NOMO-1 treated with DMSO at 0.1 percent for 48 hours (cell line): ENCODE measurements at regions not wholly inside any gene's neighbourhood (a gene's known extent, or its start where the extent isn't known, plus 50 kb on each side); places are given as distances from the start of the nearest gene placed in this dataset.
"Not testable (repeated sequence)": the region's sequence is repeated elsewhere in the genome, so short reads cannot be mapped to it uniquely, and the experiment has no call there.

Experiments used
- DNase-seq: peaks from one replicate; lab custom pipeline; 2025; ENCODE audit not compliant: unreplicated experiment; lab: John Stamatoyannopoulos, UW

GRCh38 chr18:60067426-60068210 is 167.8 kb downstream of the PMAIP1 start:
- DNase-seq = no peak

GRCh38 chr18:60066219-60066975 is 166.6 kb downstream of the PMAIP1 start:
- no peak for DNase-seq

GRCh38 chr18:60064271-60064670 is 164.5 kb downstream of the PMAIP1 start:
- no peak for DNase-seq

GRCh38 chr18:60062831-60063230 is 163.0 kb downstream of the PMAIP1 start:
- not testable (repeated sequence) for DNase-seq

- DNase-seq = no peak
Measured at GRCh38 chr18:60062396-60062795, 162.6 kb downstream of the PMAIP1 start.

GRCh38 chr18:60060578-60060977 is 160.8 kb downstream of the PMAIP1 start:
- DNase-seq = no peak

- DNase-seq = no peak
Measured at GRCh38 chr18:60060026-60060425, 160.2 kb downstream of the PMAIP1 start.

GRCh38 chr18:60059216-60059615 is 159.4 kb downstream of the PMAIP1 start:
- no peak for DNase-seq

- DNase-seq = no peak
Measured at GRCh38 chr18:60053747-60054304, 154.0 kb downstream of the PMAIP1 start.

GRCh38 chr18:60050821-60051220 is 151.0 kb downstream of the PMAIP1 start:
- no peak for DNase-seq

GRCh38 chr18:60049172-60049571 is 149.4 kb downstream of the PMAIP1 start:
- no peak for DNase-seq

GRCh38 chr18:60047556-60047955 is 147.8 kb downstream of the PMAIP1 start:
- no peak for DNase-seq

- no peak for DNase-seq
Measured at GRCh38 chr18:60044290-60045006, 144.7 kb downstream of the PMAIP1 start.

- DNase-seq = no peak
Measured at GRCh38 chr18:60040971-60041370, 141.2 kb downstream of the PMAIP1 start.

- DNase-seq = no peak
Measured at GRCh38 chr18:60038731-60039130, 138.9 kb downstream of the PMAIP1 start.

GRCh38 chr18:60027397-60027796 is 127.6 kb downstream of the PMAIP1 start:
- DNase-seq = no peak

- no peak for DNase-seq
Measured at GRCh38 chr18:60024857-60025256, 125.1 kb downstream of the PMAIP1 start.

- no peak for DNase-seq
Measured at GRCh38 chr18:60024345-60024744, 124.5 kb downstream of the PMAIP1 start.

- no peak for DNase-seq
Measured at GRCh38 chr18:60022671-60023276, 123.0 kb downstream of the PMAIP1 start.

- DNase-seq = no peak
Measured at GRCh38 chr18:60021556-60021955, 121.8 kb downstream of the PMAIP1 start.
